ENCODE measurements at regions not wholly inside any gene's neighbourhood (a gene's known extent, or its start where the extent isn't known, plus 50 kb on each side); places are given as distances from the start of the nearest gene placed in this dataset.

DNA sequence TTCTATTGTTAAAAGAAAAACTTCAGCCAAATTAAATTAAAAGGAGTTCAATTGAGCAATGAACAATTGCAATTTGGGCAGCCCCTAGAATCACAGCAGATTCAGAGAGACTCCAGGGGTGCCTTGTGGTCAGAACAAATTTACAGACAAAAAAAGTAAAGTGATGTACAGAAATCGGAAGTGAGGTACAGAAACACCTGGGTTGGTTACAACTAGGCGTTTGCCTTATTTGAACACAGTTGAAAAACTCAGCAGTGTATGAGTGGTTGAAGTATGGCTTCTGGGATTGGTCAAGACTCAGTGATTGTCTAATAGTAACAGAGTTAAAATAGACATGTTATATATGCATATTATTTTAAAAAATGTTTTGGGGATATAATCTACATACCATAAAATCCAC is 98.5 kb upstream of the ZSWIM2 start:
- no peak for DNase-seq
- Histone ChIP-seq H3K27ac (replicated peaks) (no peak overlapping the region), H3K9me3 (replicated peaks) (no peaks in the 10 kb centered on the region), H3K36me3 (no peaks in the 10 kb centered on the region), H3K4me3 (no peak overlapping the region), H3K27me3 (ENCODE audit: low read depth) (no peaks in the 10 kb centered on the region), H3K4me1 (no peaks in the 10 kb centered on the region)
- no peak for TF ChIP-seq CTCF (IDR thresholded peaks at IDR 0.05; ENCODE audit: borderline replicate concordance)
- intact Hi-C loops (cut with micrococcal nuclease): no loop called here

GRCh38 chr2:186946896-186947467 is 98.0 kb upstream of the ZSWIM2 start:
- no peak for TF ChIP-seq CTCF (IDR thresholded peaks at IDR 0.05; ENCODE audit: borderline replicate concordance)
- no peak overlapping the region for H3K27ac ChIP-seq (replicated peaks)
- no peak for DNase-seq
- no peaks in the 10 kb centered on the region for H3K27me3 ChIP-seq (ENCODE audit: low read depth)
- intact Hi-C loops (cut with micrococcal nuclease): no loop called here
- no peak overlapping the region for H3K4me3 ChIP-seq
- no peaks in the 10 kb centered on the region for H3K4me1 ChIP-seq
- H3K36me3 ChIP-seq: no peaks in the 10 kb centered on the region
- no peaks in the 10 kb centered on the region for H3K9me3 ChIP-seq (replicated peaks)

DNA sequence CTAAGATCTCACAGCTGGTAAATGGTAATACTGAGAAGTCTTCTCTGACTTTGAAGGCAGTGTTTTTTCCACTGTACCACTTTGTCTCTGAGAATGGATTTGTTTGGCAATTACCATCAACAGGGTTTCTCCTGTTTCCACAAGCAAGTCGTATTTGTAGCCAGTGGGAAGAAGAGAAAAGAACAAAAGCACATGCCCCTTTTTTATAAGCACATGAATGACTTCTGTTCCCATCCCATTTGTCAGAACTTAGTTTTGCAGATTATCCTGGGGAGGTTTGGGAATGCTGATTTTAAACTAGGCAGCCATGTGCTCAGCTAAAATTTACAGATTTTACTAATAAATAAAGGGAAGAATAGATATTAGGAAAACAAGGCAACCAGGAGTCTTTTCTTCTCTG is 92.9 kb upstream of the ZSWIM2 start:
- H3K27ac ChIP-seq (replicated peaks): no peak overlapping the region
- no peaks in the 10 kb centered on the region for H3K9me3 ChIP-seq (replicated peaks)
- no peak for TF ChIP-seq CTCF (IDR thresholded peaks at IDR 0.05; ENCODE audit: borderline replicate concordance)
- no peak overlapping the region for H3K4me3 ChIP-seq
- H3K4me1 ChIP-seq: no peaks in the 10 kb centered on the region
- intact Hi-C loops (cut with micrococcal nuclease): no loop called here
- no peaks in the 10 kb centered on the region for H3K27me3 ChIP-seq (ENCODE audit: low read depth)
- H3K36me3 ChIP-seq: no peaks in the 10 kb centered on the region
- DNase-seq: no peak

GRCh38 chr2:186940463-186940862 is 91.5 kb upstream of the ZSWIM2 start:
- intact Hi-C loops (cut with micrococcal nuclease): no loop called here
- no peaks in the 10 kb centered on the region for H3K4me1 ChIP-seq

GRCh38 chr2:186934420-186934819 is 85.5 kb upstream of the ZSWIM2 start:
- H3K27ac ChIP-seq (replicated peaks): no peak overlapping the region
- TF ChIP-seq CTCF (IDR thresholded peaks at IDR 0.05; ENCODE audit: borderline replicate concordance): no peak
- intact Hi-C loops (cut with micrococcal nuclease): no loop called here
- no peaks in the 10 kb centered on the region for H3K4me1 ChIP-seq
- H3K36me3 ChIP-seq: no peaks in the 10 kb centered on the region
- DNase-seq: no peak
- no peak overlapping the region for H3K4me3 ChIP-seq
- H3K9me3 ChIP-seq (replicated peaks): peaks cover 4% of the 10 kb centered on the region
- H3K27me3 ChIP-seq (ENCODE audit: low read depth): no peaks in the 10 kb centered on the region

More at GRCh38 chr2:186940463-186940862, 91.5 kb upstream of the ZSWIM2 start:
- TF ChIP-seq CTCF (IDR thresholded peaks at IDR 0.05; ENCODE audit: borderline replicate concordance): no peak
- no peak for DNase-seq
- no peaks in the 10 kb centered on the region for H3K36me3 ChIP-seq
- H3K27me3 ChIP-seq (ENCODE audit: low read depth): no peaks in the 10 kb centered on the region
- no peak overlapping the region for H3K4me3 ChIP-seq
- H3K27ac ChIP-seq (replicated peaks): no peak overlapping the region
- H3K9me3 ChIP-seq (replicated peaks): no peaks in the 10 kb centered on the region

GRCh38 chr2:186927867-186928191 is 78.9 kb upstream of the ZSWIM2 start:
- Histone ChIP-seq H3K4me1 (no peaks in the 10 kb centered on the region), H3K9me3 (replicated peaks) (peaks cover 4% of the 10 kb centered on the region), H3K27me3 (ENCODE audit: low read depth) (no peaks in the 10 kb centered on the region), H3K4me3 (no peak overlapping the region), H3K27ac (replicated peaks) (no peak overlapping the region), H3K36me3 (no peaks in the 10 kb centered on the region)
- intact Hi-C loops (cut with micrococcal nuclease): no loop called here
- DNase-seq: no peak
- TF ChIP-seq CTCF (IDR thresholded peaks at IDR 0.05; ENCODE audit: borderline replicate concordance): no peak

Data from left ventricle myocardium inferior (tissue), 1 donor.